Stimulated activated effector memory CD8-positive, alpha-beta T cell treated with anti-CD3 and anti-CD28 coated beads, Interleukin-12 subunit alpha, Interleukin-12 subunit beta, amount 100 ng/mL, for 72 hours (primary cell): ENCODE measurements at regions not wholly inside any gene's neighbourhood (a gene's known extent, or its start where the extent isn't known, plus 50 kb on each side); places are given as distances from the start of the nearest gene placed in this dataset.
"Not testable (repeated sequence)": the region's sequence is repeated elsewhere in the genome, so short reads cannot be mapped to it uniquely, and the experiment has no call there.

Experiments
- ATAC-seq: fragments of 150-1000 bp; cut with Tn5 transposase; 2 replicates; pipeline ENCODE4 v1.10.0; 2021
- DNase-seq, 2 donors: peaks; one replicate each; pipeline ENCODE4 v3.0.0; 2021 to 2022; ENCODE audit warnings: low spot score in 2 of 2
- H3K27ac Mint-ChIP-seq: one replicate; pipeline ENCODE4 v1.8.0; 2022; ENCODE audit warnings: mild to moderate bottlenecking, mixed read lengths
- H3K36me3 Mint-ChIP-seq: one replicate; pipeline ENCODE4 v1.8.0; 2022; ENCODE audit warnings: mild to moderate bottlenecking, mixed read lengths
- H3K4me1 Mint-ChIP-seq: one replicate; pipeline ENCODE4 v1.8.0; 2022; ENCODE audit warnings: mixed read lengths
- H3K4me3 Mint-ChIP-seq: one replicate; pipeline ENCODE4 v1.8.0; 2022; ENCODE audit warnings: mild to moderate bottlenecking, mixed read lengths
- H3K9me3 Mint-ChIP-seq: one replicate; pipeline ENCODE4 v1.8.0; 2022; ENCODE audit warnings: mixed read lengths

DNA sequence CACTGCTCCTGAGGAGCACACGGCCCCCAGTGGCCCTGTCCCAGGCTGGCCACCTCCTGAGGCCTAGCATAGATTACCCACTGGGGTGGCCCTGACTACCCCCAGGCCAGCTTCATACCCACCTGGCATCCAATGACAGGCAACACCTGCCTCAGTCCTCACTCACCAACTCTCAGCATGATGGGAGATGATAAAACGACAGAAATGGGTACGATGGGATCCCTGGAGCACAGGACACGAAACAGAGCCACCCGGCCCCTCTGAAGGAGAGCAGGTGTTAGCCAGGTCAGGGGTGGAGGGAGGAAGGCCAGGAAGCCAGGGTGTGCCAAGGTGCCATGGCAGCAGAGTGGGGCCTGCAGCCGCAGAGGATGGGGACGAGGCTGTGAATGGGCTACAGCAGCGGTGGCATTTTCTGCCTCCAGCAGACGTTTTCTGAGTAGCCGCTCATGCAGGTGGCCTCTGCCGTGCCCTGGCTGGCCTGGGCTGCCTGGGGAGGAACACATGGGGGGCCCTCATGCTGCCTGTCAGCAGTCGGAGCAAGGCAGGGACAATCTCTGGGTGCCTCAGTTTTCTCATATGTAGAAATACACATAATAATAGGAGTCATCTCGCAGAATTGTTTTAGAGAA lies 50.2 kb upstream of the FGF3 start:
- Mint-ChIP-seq H3K9me3 (no peaks in the 10 kb centered on the region), H3K4me1 (no peaks in the 10 kb centered on the region), H3K4me3 (no peak overlapping the region), H3K36me3 (peaks cover 5% of the 10 kb centered on the region), H3K27ac (no peak overlapping the region)
- no peak for ATAC-seq
- no peak for DNase-seq

DNA sequence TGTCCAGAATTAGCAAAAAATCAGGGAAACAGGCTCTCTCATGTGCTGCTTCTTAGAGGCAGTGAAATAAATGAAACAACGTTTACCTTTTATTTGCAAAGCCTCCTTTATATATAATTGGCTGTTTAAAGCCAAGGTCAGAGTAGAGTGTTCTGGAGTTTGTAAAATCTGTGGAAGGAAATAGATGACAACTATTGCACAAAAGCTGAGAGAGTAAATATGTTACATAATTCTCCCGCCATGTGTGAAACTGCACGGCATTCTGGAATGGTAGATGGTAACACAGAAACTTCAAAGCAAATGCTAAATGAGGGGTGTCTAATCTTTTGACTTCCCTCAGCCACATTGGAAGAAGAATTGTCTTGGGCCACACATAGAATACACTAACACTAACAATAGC lies 51.5 kb upstream of the FGF3 start:
- Mint-ChIP-seq H3K4me1 (no peaks in the 10 kb centered on the region), H3K27ac (no peak overlapping the region), H3K36me3 (peaks cover 5% of the 10 kb centered on the region), H3K4me3 (no peak overlapping the region), H3K9me3 (no peaks in the 10 kb centered on the region)
- ATAC-seq: no peak
- DNase-seq: no peak

DNA sequence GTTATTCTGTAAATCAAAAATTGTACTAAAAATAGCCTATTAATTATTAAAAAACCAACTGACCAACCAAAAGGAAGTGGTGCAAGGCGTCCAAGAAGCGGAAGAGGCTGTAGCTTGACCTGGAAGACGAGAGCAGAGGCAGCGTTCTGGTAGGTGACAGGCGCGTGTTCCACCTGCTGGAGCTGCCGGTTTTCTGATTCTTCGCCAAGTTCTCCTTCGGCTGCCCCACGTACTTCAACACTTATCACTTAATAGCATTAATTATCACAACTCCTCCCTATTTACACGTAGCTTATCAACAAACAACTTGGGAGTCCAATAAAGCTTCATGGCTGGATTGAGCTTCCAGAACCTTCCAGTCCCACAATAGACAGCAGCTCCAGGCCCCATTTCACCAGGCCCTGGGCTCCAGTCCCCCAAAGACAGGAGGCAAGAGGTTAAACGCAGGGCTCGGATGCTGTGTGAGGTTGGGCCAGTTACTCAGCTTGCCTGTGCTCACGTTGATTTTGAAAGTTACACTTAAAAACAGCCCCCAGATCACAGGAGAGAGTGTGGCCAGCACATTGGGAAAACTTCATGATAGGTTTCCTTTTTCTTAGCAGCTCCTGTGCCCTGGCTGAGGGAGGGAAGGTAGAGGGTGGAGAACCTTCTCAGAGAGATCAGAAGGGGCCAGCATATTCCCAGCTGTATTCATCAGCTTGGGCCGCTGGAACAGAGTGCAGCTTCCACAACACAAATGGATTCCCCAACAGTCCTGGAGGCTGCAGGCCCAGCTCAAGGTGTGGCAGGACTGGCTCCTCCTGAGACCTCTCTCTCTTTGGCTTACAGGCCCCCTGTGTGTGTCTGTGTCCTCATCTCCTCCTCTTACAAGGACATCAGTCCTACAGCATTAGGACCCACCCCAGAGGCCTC lies 54.2 kb upstream of the FGF3 start:
- ATAC-seq: no peak
- Mint-ChIP-seq H3K9me3 (no peaks in the 10 kb centered on the region), H3K36me3 (peaks cover 5% of the 10 kb centered on the region), H3K27ac (no peak overlapping the region), H3K4me3 (no peak overlapping the region), H3K4me1 (no peaks in the 10 kb centered on the region)
- DNase-seq: no peak

DNA sequence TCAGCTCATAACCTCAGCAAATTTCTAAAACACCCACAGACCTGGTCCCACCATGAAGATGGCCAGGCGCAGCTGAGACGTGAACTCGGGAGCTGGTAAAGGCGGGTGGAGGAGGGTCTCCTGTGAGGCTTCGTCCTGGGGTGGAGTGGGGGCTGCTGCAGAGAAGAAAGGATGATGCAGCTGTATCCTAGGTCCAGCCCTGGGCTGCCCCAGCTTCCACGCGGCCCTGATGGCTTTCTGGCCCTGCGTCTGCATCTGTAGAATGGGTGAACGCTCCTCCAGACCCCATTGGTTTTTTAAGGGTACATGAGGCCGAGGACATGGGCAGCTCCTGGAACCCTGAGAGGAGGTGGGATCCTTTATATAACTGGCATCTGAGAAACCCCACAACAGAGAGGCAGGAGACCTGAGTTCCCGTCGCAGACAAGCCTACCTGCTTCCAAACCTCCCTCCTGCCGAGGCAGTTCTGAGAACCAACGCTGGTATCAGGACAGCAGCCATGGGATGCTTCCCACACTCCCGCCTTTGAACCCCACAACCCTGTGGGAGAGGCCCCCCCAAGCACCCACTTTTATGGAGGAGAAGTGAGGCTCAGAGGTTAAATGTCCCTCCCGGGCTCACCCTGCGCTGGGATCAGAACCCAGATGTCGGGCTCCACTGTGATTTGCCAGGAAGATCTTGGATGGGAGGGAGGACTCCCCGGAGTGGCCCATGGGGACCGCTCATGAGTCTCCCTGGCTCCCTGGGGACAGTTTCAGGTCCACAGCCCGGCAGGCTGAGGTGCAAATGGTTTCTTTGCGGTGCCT lies 55.2 kb upstream of the FGF3 start:
- H3K4me1 Mint-ChIP-seq: no peaks in the 10 kb centered on the region
- no peak for ATAC-seq
- H3K4me3 Mint-ChIP-seq: no peak overlapping the region
- H3K9me3 Mint-ChIP-seq: no peaks in the 10 kb centered on the region
- H3K36me3 Mint-ChIP-seq: peaks cover 5% of the 10 kb centered on the region
- DNase-seq: no peak
- H3K27ac Mint-ChIP-seq: no peak overlapping the region

DNA sequence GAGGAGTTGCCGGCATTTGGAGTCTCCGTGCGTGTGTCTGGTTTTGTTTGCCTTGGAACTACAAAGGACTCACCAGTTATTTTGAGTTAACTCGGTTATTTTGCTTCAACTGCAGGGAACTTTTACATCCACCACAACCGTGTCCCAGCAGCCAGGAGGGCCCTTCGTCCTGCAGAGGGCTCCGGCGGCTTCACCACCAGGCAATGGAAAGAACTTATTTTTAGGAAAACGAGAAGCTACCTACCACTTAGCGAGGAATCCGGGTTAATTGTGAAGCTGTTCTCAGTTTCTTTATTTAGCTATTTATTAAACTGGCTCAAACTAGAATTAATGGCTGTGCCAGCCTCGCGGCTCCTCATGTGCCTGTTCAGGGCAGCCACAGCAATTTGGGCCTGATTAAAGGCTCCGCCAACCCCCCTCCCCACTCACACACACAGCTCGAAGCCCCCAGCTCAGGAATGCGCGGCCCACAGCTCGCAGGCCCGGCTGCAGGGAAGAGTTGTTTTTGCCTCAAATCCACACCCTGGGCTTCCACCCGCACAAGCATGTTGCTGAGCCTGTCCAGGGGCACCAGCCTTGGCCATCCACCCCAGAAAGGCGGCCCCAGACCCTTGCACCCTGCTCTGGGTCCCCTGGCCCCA lies 55.9 kb upstream of the FGF3 start:
- ATAC-seq: no peak
- Mint-ChIP-seq H3K4me3 (no peak overlapping the region), H3K9me3 (no peaks in the 10 kb centered on the region), H3K36me3 (peaks cover 5% of the 10 kb centered on the region), H3K4me1 (no peaks in the 10 kb centered on the region), H3K27ac (no peak overlapping the region)
- DNase-seq: no peak

DNA sequence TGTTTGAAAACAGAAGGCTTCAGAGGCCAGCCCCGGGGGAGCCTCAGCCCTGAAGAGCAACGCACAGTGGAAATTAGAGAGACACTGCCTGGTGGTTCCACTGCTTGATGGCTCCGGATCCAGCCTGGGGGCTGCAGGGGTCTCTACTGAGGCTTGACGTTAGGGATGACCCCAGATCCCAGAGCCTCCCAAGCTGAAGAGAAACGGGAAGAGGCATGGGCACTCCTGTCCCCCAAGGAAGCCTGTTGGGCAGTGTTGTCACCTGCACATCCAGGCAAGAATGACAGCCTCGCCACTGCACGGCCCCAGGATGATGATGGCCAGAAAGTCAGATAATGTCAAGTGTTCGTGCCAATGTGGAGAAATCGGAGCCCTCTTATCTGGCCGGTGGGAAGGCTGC lies 56.8 kb upstream of the FGF3 start:
- ATAC-seq: no peak
- Mint-ChIP-seq H3K36me3 (peaks cover 5% of the 10 kb centered on the region), H3K9me3 (no peaks in the 10 kb centered on the region), H3K4me3 (no peak overlapping the region), H3K27ac (no peak overlapping the region), H3K4me1 (no peaks in the 10 kb centered on the region)
- no peak for DNase-seq

DNA sequence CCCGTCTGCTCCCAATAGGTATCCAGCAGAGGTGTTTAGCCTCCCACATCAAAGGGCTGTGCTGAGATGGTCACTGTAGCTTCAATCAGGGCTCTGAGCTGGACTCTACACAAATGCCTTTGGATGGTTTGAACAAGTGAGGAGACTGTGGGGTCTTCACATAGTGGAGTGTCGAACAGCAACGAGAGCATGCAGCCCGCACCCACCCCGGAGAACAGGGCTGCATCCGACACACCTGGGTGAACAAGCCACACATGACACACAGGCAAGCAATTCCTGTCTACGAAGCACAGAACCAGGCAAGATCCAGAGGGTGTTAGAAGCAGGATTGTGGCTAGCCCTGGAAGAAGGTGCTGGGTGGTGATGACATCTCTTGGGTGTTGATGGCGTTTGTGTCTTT lies 58.0 kb upstream of the FGF3 start:
- ATAC-seq (no peak), DNase-seq (no peak)
- Mint-ChIP-seq H3K36me3 (peaks cover 5% of the 10 kb centered on the region), H3K4me1 (no peaks in the 10 kb centered on the region), H3K27ac (no peak overlapping the region), H3K9me3 (no peaks in the 10 kb centered on the region), H3K4me3 (no peak overlapping the region)

DNA sequence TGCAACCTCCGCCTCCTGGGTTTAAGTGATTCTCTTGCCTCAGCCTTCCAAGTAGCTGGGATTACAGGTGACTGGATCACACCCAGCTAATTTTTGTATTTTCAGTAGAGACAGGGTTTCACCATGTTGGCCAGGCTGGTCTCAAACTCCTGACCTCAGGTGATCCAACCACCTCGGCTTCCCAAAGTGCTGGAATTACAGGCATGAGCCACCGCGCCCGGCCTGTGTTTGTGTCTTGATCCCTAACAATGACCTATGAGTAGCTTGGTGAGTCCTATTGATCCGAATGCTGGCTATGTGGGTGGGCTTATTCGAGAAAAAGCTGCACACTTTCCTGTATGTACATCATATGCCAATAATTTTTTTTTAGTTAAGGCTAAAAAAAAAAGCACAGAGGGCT lies 58.5 kb upstream of the FGF3 start:
- not testable (repeated sequence) for H3K4me1 Mint-ChIP-seq, H3K9me3 Mint-ChIP-seq, H3K27ac Mint-ChIP-seq, H3K36me3 Mint-ChIP-seq, ATAC-seq, DNase-seq, H3K4me3 Mint-ChIP-seq

DNA sequence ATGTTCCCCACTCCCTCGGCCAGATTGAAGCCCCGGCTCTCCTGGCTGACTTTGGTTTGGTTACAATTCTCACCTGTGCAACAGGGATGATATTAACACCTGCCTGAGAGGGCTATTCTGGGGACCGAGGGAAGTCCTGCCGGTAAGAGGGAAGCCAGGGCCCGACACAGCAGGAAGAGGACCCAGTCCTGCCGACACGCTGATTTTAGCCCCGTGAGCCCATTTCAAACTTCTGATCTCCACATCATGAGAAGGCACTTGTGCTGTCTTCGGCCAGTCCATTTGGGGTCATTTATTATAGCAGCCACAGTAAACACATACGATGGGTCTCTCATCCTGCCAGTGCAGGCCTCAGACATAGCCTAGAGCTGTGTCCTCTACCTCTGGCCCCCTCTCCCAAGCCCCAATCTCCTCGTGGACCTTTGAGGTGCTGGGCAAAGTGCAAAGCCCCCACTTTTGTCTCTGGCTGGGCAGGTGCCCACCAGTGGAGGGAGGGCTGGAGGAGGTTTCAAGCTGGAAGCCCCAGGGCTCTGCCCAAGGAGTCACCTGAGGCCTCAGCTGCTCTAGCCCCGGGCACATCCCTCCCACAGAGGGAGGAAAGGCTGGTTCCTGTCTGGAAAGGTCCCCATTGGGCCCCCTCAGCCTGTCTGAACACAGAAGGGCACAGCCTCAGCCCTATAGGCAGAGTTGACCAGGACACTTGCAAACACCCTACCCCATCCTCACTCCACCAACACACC lies 59.1 kb upstream of the FGF3 start:
- Mint-ChIP-seq H3K4me1 (no peaks in the 10 kb centered on the region), H3K36me3 (no peaks in the 10 kb centered on the region), H3K9me3 (no peaks in the 10 kb centered on the region), H3K27ac (no peak overlapping the region), H3K4me3 (no peak overlapping the region)
- DNase-seq (no peak), ATAC-seq (no peak)

DNA sequence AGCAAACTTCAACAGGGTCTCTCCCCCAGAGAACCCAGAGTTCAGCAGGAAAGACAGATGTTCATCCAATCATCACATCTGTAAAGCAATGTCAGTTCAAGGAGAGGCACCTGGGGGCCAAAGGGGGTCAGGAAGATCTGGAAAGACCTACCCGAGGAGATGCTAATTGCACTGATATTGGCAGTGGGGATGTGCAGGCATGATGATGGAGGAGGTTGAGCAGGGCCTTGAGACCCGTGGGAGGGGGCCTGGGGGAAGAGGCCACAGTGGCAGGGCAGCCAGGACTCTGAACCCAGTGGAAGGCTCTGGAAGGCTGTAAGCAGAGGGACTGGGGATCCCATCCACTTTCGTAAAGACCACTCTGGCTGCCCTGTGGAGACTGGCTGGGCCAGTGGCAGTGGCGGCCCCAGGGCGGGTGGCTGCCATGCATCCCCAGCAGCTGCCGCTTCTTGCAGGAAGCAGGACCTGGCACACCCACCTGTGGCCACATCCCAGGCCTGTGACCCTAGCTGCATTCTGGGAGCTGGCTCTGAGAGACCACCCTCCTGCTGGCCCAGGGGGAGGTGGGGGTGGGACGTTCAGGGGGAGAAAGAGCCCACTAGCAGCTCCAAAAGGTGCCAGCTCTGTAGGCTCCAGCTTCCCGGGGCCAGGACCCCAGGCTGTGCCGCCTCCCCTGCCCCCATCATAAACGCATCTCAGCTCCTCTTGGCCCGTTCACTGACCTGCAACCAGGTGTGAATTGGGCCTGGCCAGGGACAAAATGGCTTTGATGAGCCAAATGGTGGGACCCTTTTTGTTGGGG lies 59.9 kb upstream of the FGF3 start:
- Mint-ChIP-seq H3K4me3 (no peak overlapping the region), H3K36me3 (no peaks in the 10 kb centered on the region), H3K27ac (no peak overlapping the region), H3K4me1 (no peaks in the 10 kb centered on the region), H3K9me3 (no peaks in the 10 kb centered on the region)
- ATAC-seq (no peak), DNase-seq (no peak)

DNA sequence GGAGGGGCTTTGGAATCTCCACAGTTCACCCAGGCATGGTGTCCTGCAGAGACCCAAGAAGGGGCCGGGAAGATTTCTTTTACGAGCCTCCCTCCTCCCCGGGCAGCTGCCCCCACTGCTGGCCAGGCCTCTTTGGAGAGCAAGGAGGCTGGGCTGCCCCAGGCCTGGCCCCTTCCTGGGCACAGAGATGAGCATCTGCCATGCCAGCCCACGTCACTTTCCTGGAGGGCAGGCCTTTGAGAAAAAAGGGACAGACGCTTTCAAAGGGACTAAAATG lies 60.5 kb upstream of the FGF3 start:
- DNase-seq: no peak
- Mint-ChIP-seq H3K4me1 (no peaks in the 10 kb centered on the region), H3K9me3 (no peaks in the 10 kb centered on the region), H3K4me3 (no peak overlapping the region), H3K27ac (no peak overlapping the region), H3K36me3 (no peaks in the 10 kb centered on the region)
- no peak for ATAC-seq

DNA sequence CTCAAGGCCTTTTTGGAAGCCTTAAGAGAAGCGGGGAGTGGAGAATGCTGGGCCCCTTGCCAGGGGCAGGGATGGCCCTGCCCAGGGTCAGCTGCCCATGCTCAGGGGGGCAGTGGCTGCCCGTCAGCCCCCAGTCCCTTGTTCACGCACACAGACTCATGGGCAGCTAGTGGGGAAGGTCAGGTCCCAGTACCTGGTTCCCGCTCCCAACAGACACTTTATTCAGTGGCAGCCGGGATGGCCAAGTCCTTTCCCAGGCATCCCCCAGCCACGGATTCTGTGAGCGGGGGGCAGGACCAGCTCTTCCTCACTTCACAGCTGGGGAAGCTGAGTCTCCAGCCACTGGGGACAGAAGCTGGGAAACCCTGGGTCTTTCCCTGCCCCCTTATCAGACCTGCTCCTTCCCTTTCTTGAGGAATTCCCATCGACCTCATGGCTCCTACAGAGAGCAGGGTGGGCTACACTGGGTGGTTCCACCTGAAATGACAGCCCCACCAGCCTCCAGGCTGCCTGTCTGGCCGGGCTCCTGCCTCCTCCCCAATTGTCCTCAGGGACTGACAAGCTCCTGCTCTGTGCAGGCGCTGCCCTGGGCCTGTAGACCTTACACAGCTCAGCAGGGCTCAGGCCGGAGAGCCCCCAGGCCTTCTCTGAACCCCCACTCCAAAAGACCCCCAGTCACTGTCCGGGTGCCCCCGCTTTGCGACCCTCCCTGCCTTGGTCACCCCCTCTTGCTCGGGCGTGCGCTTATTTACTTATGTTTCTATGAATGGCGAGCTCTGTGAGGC lies 61.0 kb upstream of the FGF3 start:
- no peaks in the 10 kb centered on the region for H3K4me1 Mint-ChIP-seq

DNA sequence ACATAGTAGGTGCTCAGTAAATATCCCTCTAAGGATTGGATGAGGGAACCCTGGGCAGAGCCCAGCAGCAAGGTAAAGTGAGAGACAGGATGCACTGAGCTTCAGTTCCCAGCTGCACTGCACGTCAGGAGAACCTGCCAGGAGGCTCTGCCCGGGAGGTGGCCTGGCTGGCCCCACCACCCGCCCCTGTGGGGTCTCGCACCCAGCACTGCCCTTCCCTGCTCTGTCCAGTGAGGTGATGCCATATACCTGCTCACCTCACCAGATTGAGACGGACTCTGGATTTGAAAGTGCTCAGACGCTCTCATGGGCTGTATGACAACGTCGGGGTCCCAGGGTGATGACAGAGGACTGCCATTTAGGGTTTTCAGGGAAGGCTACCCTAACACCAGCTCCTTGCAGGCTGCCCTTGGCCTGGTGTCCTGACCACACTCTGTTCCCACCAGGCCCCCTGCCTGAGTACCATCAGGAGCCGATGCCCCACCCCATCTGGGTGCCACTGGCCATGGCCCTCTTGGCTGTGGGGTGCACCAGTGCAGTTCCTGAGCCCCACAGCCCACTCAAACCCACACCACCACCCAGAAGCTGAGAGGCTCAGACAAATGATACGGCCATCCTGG lies 61.7 kb upstream of the FGF3 start:
- H3K9me3 Mint-ChIP-seq: no peaks in the 10 kb centered on the region
- no peak for DNase-seq
- ATAC-seq: no peak
- no peak overlapping the region for H3K27ac Mint-ChIP-seq
- no peaks in the 10 kb centered on the region for H3K36me3 Mint-ChIP-seq
- no peak overlapping the region for H3K4me3 Mint-ChIP-seq
- H3K4me1 Mint-ChIP-seq: no peaks in the 10 kb centered on the region

More for the DNA sequence above, 61.0 kb upstream of the FGF3 start:
- no peak overlapping the region for H3K27ac Mint-ChIP-seq
- DNase-seq: no peak
- ATAC-seq: no peak
- no peaks in the 10 kb centered on the region for H3K36me3 Mint-ChIP-seq
- no peaks in the 10 kb centered on the region for H3K9me3 Mint-ChIP-seq
- no peak overlapping the region for H3K4me3 Mint-ChIP-seq
